SK-N-SH treated with all-trans-retinoic acid at 6 μM for 48 hours (cell line): ENCODE measurements at regions not wholly inside any gene's neighbourhood (a gene's known extent, or its start where the extent isn't known, plus 50 kb on each side); places are given as distances from the start of the nearest gene placed in this dataset.

ENCODE experiments used
- ATAC-seq: fragments of 200-7000 bp; cut with Tn5 transposase; 3 replicates; pipeline ENCODE4 v1.9.1; 2020; ENCODE audit warnings: mild to moderate bottlenecking, moderate library complexity
- ARNTL ChIP-seq: fragments of 450-650 bp; formaldehyde crosslinking; IDR thresholded peaks from 2 replicates; pipeline ENCODE4 v1.5.0; 2020; ENCODE audit warnings: low read depth, mild to moderate bottlenecking, moderate library complexity, borderline replicate concordance
- CREB5 ChIP-seq: fragments of 250-450 bp; sonication (Bioruptor Pico); IDR thresholded peaks from 2 replicates; pipeline ENCODE4 v1.5.1; 2020; ENCODE audit warnings: low read depth, mild to moderate bottlenecking, moderate library complexity
- CSDC2 ChIP-seq: fragments of 250-450 bp; sonication (Bioruptor Pico); IDR thresholded peaks from 2 replicates; pipeline ENCODE4 v1.5.0; 2020; ENCODE audit warnings: mild to moderate bottlenecking, moderate library complexity
- CSRNP3 ChIP-seq: fragments of 250-450 bp; sonication (Bioruptor Pico); IDR thresholded peaks from 2 replicates; pipeline ENCODE4 v1.5.1; 2021; ENCODE audit warnings: mild to moderate bottlenecking, moderate library complexity
- ESRRG ChIP-seq: fragments of 250-450 bp; sonication (Bioruptor Pico); IDR thresholded peaks from 2 replicates; pipeline ENCODE4 v1.6.1; 2021; ENCODE audit warnings: mild to moderate bottlenecking
- GLIS3 ChIP-seq: fragments of 250-450 bp; sonication (Bioruptor Pico); IDR thresholded peaks from 2 replicates; pipeline ENCODE4 v1.5.0; 2020; ENCODE audit warnings: mild to moderate bottlenecking, moderate library complexity
- ISL1 ChIP-seq: fragments of 250-450 bp; sonication (Bioruptor Pico); IDR thresholded peaks from 2 replicates; pipeline ENCODE4 v2.1.2; 2022; ENCODE audit warnings: mild to moderate bottlenecking, moderate library complexity
- OSR1 ChIP-seq: fragments of 250-450 bp; sonication (Bioruptor Pico); IDR thresholded peaks from 2 replicates; pipeline ENCODE4 v1.8.0; 2022; ENCODE audit warnings: moderate library complexity, mild to moderate bottlenecking, inconsistent platforms
- PATZ1 ChIP-seq: fragments of 250-450 bp; sonication (Bioruptor Pico); IDR thresholded peaks from 2 replicates; pipeline ENCODE4 v1.8.0; 2020; ENCODE audit warnings: mild to moderate bottlenecking, moderate library complexity, borderline replicate concordance
- POU6F1 ChIP-seq: fragments of 250-450 bp; sonication (Bioruptor Pico); IDR thresholded peaks from 2 replicates; pipeline ENCODE4 v1.8.0; 2021; ENCODE audit warnings: low read depth, mild to moderate bottlenecking, moderate library complexity, borderline replicate concordance
- PPARA ChIP-seq: fragments of 250-450 bp; sonication (Bioruptor Pico); IDR thresholded peaks from 2 replicates; pipeline ENCODE4 v1.5.0; 2020; ENCODE audit warnings: mild to moderate bottlenecking, borderline replicate concordance
- RARB ChIP-seq: fragments of 250-450 bp; sonication (Bioruptor Pico); IDR thresholded peaks from 2 replicates; pipeline ENCODE4 v1.8.0; 2021; ENCODE audit warnings: mild to moderate bottlenecking, moderate library complexity
- SNAI2 ChIP-seq: fragments of 250-450 bp; sonication (Bioruptor Pico); IDR thresholded peaks from 2 replicates; pipeline ENCODE4 v1.5.0; 2020; ENCODE audit warnings: mild to moderate bottlenecking, moderate library complexity
- TCF4 ChIP-seq: fragments of 250-450 bp; sonication (Bioruptor Pico); IDR thresholded peaks from 2 replicates; pipeline ENCODE4 v1.8.0; 2021; ENCODE audit warnings: mild to moderate bottlenecking, moderate library complexity, borderline replicate concordance
- TOX ChIP-seq: fragments of 250-450 bp; sonication (Bioruptor Pico); IDR thresholded peaks from 2 replicates; pipeline ENCODE4 v1.8.0; 2021; ENCODE audit warnings: mild to moderate bottlenecking, moderate library complexity, borderline replicate concordance
- ZC3H10 ChIP-seq: fragments of 250-450 bp; sonication (Bioruptor Pico); IDR thresholded peaks from 2 replicates; pipeline ENCODE4 v1.5.1; 2021; ENCODE audit warnings: mild to moderate bottlenecking, moderate library complexity
- ZFP3 ChIP-seq: fragments of 250-450 bp; sonication (Bioruptor Pico); IDR thresholded peaks from 2 replicates; pipeline ENCODE4 v1.5.0; 2020; ENCODE audit warnings: mild to moderate bottlenecking, moderate library complexity
- ZFP30 ChIP-seq: fragments of 450-650 bp; formaldehyde crosslinking; IDR thresholded peaks from 2 replicates; pipeline ENCODE4 v1.5.0; 2022; ENCODE audit warnings: mild to moderate bottlenecking, moderate library complexity
- ZNF70 ChIP-seq: fragments of 450-650 bp; formaldehyde crosslinking; IDR thresholded peaks from 2 replicates; pipeline ENCODE4 v1.5.0; 2020; ENCODE audit warnings: mild to moderate bottlenecking, moderate library complexity
- TF ChIP-seq, protein P1 (sequence below): fragments of 250-450 bp; sonication (Bioruptor Pico); IDR thresholded peaks from 2 replicates; pipeline ENCODE4 v1.5.0; 2020; ENCODE audit warnings: mild to moderate bottlenecking, moderate library complexity

DNA sequence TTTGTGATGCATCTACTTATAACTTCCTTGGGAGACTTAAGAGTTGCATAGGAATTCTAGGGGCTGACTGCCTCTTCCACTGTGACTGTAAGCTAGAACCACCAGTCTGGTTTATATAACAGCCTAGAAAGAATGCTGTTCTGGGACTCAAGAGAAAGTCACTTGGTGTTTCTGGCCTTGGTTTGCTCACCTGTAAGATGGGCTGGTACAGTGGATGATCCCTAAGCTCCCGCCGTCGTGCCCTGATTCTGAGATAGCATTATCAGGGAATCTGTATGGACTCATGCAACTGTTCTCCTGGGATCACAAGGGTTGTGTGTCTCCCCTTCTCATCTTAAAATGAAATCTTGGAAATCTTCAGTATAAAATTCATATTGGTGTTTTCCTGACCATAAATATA is 100.6 kb downstream of the LYZL1 start:
- no peak for ATAC-seq
- TF ChIP-seq TCF4 (no peak), SNAI2 (CRISPR knock-in tag) (no peak), ZFP3 (no peak), CSRNP3 (CRISPR knock-in tag) (no peak), RARB (no peak), ZFP30 (CRISPR knock-in tag) (no peak), TOX (CRISPR knock-in tag) (no peak), ESRRG (CRISPR knock-in tag) (no peak), ZC3H10 (CRISPR knock-in tag) (no peak), ISL1 (no peak), ZNF70 (CRISPR knock-in tag) (no peak), POU6F1 (no peak), GLIS3 (CRISPR knock-in tag) (no peak), PATZ1 (no peak), CSDC2 (CRISPR knock-in tag) (no peak), OSR1 (CRISPR knock-in tag) (no peak), ARNTL (CRISPR knock-in tag) (no peak), PPARA (no peak), CREB5 (no peak)
- TF ChIP-seq, protein P1, sequence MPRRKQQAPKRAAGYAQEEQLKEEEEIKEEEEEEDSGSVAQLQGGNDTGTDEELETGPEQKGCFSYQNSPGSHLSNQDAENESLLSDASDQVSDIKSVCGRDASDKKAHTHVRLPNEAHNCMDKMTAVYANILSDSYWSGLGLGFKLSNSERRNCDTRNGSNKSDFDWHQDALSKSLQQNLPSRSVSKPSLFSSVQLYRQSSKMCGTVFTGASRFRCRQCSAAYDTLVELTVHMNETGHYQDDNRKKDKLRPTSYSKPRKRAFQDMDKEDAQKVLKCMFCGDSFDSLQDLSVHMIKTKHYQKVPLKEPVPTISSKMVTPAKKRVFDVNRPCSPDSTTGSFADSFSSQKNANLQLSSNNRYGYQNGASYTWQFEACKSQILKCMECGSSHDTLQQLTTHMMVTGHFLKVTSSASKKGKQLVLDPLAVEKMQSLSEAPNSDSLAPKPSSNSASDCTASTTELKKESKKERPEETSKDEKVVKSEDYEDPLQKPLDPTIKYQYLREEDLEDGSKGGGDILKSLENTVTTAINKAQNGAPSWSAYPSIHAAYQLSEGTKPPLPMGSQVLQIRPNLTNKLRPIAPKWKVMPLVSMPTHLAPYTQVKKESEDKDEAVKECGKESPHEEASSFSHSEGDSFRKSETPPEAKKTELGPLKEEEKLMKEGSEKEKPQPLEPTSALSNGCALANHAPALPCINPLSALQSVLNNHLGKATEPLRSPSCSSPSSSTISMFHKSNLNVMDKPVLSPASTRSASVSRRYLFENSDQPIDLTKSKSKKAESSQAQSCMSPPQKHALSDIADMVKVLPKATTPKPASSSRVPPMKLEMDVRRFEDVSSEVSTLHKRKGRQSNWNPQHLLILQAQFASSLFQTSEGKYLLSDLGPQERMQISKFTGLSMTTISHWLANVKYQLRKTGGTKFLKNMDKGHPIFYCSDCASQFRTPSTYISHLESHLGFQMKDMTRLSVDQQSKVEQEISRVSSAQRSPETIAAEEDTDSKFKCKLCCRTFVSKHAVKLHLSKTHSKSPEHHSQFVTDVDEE, result no peak

DNA sequence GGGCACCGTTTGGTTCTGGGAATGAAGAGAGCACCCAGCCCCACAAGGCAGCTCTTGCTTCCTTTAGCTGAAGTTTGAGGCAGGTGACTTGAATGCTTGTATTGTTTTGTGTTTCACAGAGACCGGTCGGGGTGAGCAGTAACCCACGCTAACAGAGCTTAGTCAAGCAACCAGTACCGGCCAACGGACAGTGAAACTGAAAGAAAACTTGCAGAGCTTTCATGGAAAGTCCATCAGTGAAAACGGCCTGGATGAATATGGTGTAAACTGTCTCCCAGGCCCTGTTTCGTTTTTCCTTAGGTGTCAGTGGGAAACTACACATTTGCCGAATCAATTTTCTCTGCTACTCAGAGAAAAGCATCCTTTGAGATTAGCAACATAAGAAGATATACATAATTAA is 101.1 kb downstream of the LYZL1 start:
- TF ChIP-seq ESRRG (CRISPR knock-in tag), result no peak
- TF ChIP-seq CSDC2 (CRISPR knock-in tag), result no peak
- no peak for TF ChIP-seq PPARA
- no peak for TF ChIP-seq ZNF70 (CRISPR knock-in tag)
- TF ChIP-seq ZFP30 (CRISPR knock-in tag), result no peak
- TF ChIP-seq ZFP3, result no peak
- TF ChIP-seq OSR1 (CRISPR knock-in tag), result no peak
- no peak for TF ChIP-seq GLIS3 (CRISPR knock-in tag)
- TF ChIP-seq POU6F1, result no peak
- TF ChIP-seq TOX (CRISPR knock-in tag), result no peak
- TF ChIP-seq CREB5, result no peak
- no peak for TF ChIP-seq ISL1
- TF ChIP-seq CSRNP3 (CRISPR knock-in tag), result no peak
- TF ChIP-seq RARB, result no peak
- TF ChIP-seq, protein P1, result no peak
- no peak for TF ChIP-seq TCF4
- ATAC-seq, result no peak
